HG02588 (cell line): ENCODE measurements at regions not wholly inside any gene's neighbourhood (a gene's known extent, or its start where the extent isn't known, plus 50 kb on each side); places are given as distances from the start of the nearest gene placed in this dataset.
"Not testable (repeated sequence)": the region's sequence is repeated elsewhere in the genome, so short reads cannot be mapped to it uniquely, and the experiment has no call there.

Experiments
- ATAC-seq: cut with Tn5 transposase; IDR thresholded peaks from one replicate; pipeline ENCODE4 v1.9.1; 2021; ENCODE audit warnings: mild to moderate bottlenecking, moderate library complexity; ENCODE audit not compliant: unreplicated experiment

- no peak for ATAC-seq
Measured at GRCh38 chr12:77232045-77232444, 166.7 kb upstream of the E2F7 start.

DNA sequence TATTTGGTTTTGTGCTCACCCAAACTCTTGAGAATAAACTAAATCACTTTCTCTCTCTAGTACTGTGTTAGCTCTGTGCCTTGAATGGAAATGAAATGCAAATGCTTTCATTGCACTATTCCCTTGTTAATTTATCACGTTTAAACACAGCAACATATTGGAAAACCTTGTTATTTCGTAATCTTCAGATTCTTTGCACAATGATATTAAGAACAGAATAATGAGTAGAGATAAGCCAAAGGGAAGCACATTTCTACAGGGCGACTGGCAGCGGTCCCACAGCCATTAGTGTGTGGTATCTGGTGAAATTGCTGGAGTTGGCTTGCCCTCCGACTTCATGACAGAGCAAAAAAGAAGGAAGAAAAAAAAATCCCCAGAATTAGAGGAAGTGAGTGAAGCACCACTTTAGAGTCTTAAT is 166.1 kb upstream of the E2F7 start:
- ATAC-seq: no peak

DNA sequence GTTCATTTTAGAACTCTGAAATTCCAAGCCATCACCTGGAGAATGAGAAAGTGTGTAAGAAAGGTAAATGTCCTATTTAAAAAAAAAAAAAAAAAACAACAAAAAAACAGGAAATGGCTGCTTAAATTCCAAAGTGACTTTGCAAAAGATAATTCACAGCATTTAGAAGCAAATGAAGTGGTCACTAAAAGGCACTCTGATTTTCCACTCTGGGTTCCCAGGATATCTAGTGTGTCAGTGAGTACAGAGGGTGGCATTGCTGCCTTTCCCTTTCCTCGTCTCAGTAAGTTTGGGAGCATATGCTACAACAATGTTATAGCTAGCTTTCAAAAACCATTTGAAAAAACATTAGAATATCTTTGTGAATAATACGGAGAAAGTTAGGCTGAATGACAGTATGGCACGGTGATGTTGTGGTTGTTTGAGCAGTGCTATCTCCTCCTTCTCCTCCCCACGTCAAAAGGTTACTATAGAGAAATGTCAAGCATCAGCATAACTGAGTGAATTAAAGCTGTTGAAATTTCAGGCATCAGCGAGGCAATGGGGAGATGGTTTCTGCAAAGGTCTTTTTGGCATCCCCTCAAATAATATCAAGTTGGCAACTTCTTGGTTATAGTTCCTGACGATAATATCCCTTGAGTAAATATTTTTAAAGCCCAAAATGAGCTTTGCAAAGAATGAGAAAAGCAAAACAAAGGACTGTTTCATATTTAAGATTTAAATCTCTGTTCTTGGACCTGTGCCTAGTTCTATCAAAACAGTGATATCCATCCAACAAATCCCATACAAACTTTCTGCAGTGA is 164.5 kb upstream of the E2F7 start:
- no peak for ATAC-seq

GRCh38 chr12:77228376-77228775 is 163.0 kb upstream of the E2F7 start:
- ATAC-seq: no peak

DNA sequence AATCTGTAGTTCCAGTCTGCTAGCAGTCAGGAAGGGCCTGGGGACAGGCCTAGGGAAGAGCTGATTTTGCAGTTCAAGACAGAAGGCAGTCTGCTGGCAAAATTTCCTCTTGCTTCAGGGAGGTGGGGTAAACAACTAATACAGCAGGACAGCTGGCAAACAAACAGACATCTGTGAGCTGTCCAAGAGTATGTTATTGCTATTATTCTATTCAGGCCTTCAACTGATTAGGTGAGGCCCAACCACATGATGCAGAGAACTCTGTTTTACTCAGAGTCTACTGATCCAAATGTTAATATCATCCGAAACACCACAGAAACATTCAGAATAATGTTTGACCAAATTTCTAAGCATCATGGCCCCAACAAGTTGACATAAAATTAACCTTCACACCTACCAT is 161.0 kb upstream of the E2F7 start:
- no peak for ATAC-seq

- ATAC-seq: no peak
Measured at GRCh38 chr12:77225373-77225772, 160.0 kb upstream of the E2F7 start.

- no peak for ATAC-seq
Measured at GRCh38 chr12:77224346-77224745, 159.0 kb upstream of the E2F7 start.

DNA sequence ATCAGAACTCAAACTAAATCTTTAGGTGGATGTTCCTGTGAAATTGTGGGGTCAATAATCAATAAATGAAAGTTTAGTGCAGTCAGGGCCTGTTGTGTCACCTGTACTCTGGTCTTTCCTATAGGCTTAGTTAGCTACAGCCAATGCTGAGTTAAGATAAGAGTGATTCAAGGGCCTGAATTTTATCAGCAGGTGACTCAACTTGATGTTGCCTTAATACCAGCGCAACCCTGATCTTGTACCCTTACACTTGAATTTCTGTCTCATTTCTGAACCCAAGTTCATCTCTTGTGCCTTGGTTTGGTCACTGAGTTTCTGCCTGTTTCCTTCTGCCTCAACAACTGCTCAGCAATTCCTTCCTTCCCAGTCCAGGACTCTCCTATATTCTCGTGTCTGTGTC is 157.0 kb upstream of the E2F7 start:
- ATAC-seq: no peak

- ATAC-seq: no peak
Measured at GRCh38 chr12:77220586-77220985, 155.2 kb upstream of the E2F7 start.

GRCh38 chr12:77218278-77218677 is 152.9 kb upstream of the E2F7 start:
- ATAC-seq: no peak

DNA sequence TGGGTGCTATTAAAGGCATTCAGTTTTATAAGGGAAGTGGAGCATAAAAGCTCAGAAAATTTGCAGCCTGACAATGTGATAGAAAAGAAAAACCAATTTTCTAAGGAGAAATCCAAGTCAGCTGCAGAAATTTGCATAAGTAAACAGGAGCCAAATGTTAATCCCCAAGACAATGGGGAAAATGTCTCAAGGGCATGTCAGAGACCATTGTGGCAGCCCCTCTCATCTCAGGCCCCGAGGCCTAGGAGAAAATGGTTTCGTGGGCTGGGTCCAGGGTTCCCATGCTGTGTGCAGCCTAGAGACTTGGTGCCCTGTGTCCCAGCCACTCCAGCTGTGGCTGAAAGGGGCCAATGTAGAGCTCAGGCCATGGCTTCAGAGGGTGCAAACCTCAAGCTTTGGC is 150.8 kb upstream of the E2F7 start:
- ATAC-seq: not testable (repeated sequence)

DNA sequence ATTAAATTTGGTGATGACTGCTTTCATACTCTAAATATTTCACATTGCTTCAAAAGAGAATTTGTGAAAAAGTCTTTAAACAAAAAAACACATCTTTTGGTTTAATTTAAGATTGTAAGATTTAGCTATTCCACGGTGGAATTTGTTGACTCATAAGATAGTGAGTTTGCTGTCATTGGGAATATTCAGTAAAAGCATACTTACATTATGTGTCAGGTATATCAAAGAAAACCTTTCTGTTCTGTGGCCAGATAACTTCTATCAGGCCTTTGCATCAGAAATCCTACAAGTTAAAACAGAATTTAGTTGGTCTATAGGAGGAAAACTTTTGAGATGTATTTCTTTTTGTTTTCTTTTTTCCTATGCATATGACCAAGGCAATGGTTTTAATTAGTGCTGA is 148.8 kb upstream of the E2F7 start:
- no peak for ATAC-seq

- ATAC-seq: no peak
Measured at GRCh38 chr12:77213319-77213718, 147.9 kb upstream of the E2F7 start.

DNA sequence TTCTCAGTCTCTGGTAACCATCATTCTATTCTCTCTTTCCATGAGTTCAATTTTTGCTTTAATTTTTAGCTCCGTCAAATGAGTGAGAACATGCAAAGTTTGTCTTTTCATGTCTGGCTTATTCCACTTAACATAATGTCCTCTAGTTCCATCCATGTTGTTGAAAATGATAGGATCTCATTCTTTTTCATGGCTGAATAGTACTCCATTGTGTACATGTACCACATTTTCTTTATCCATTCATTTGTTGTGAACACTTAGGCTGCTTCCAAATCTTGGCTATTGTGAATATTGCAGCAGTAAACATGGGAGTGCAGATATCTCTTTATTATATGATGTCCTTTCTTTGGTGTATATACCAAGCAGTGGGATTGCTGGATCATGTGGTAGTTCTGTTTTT is 145.4 kb upstream of the E2F7 start:
- no peak for ATAC-seq

GRCh38 chr12:77204083-77204482 is 138.7 kb upstream of the E2F7 start:
- no peak for ATAC-seq

GRCh38 chr12:77202457-77203060 is 137.2 kb upstream of the E2F7 start:
- ATAC-seq: no peak

GRCh38 chr12:77189901-77190416 is 124.6 kb upstream of the E2F7 start:
- no peak for ATAC-seq

- no peak for ATAC-seq
Measured at GRCh38 chr12:77189458-77189857, 124.1 kb upstream of the E2F7 start.

DNA sequence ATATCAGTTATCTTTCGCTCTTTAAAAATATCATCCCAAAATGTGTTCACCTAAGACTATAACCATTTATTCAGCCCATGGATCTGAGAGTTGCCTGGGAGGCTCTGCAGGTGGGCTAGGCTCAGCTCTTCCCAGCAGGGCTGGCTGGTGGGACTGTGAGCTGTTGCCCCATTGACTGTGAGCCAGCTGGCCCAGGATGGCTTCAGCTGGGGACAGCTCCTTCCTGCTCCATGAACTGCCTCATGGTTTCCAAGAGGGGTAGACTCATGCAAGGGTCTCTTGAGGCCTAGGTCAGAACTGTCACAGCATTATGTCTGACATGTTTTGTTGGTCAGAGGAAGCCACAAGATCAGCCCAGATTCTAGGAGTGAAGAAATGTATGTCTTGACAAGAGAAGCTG is 114.1 kb upstream of the E2F7 start:
- ATAC-seq: no peak

DNA sequence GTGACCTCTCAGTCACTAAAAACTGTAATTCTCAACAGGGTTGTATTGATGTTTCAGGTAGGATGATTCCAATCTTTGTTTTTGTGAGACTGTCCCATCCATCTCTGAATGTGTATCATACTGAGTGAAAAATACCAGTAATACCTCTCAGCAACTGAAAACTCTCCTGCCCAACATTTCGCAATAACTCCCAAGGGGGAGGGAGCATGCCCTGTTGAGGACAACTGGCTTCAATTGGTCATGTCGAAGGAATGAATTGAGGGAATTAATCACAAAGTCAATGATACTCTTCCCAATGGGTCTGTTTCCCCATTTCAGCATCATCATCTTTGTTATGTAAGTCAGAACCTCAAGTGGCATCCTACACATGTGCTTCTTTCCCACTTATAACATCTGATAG is 102.4 kb upstream of the E2F7 start:
- ATAC-seq: no peak

DNA sequence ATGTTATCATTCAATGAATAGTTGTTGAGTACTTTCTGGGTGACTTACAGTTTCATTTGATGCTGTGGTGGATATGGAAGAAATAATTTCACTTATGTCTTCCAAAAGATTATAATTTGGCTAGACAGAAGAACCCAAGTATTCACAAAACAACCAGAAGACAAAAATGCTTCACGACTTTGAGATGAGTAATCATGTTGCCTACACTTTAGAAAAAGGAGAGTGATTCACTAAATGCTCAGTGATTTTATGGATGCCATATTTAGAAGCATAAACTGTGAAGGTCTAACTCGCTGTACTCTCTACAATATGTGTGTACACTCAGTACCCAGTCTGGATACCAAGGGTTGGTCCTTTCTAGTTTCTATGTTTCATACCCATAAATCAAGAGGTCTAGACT is 101.3 kb upstream of the E2F7 start:
- no peak for ATAC-seq
